ENCODE measurements at regions not wholly inside any gene's neighbourhood (a gene's known extent, or its start where the extent isn't known, plus 50 kb on each side); places are given as distances from the start of the nearest gene placed in this dataset.

DNA sequence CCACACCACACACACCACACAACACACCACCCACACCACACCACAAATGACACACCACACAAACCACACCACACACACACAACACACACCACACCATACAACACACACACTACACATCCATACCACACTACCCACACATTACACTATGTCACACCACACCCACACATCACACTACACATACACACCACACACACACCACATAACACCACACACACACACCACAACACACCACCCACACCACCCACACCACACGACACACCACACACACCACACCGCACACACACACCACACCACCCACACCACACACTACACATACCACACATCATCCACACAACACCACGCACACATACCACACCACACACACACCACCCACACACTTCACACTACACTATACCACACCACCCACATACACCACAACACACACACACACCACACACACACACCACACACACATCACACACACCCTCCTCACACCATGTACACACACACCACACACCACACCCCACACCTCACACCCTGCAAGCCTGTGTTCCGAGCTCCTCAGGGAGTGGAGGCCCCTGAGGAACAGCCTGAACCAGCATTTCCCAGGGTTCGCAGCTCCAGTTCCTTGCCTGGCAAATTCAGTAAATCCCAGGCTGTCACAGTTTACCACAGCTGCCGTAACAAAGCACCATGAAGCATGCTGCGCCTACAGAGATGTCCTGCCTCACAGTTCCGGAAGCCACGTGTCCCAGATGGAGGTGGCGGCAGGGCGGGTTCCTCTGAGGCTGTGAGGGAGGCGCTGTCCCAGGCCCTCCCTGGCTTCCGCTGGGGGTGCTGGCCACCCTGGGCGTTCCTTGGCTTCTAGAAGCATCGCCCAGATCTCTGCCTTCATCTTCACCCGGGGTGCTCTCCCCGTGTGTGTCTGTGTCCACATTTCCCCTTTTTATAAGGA is 69.8 kb upstream of the ATP5PO start:
- no peak overlapping the region for H3K4me3 ChIP-seq (ENCODE audit: low read depth, low read length)
- TF ChIP-seq, protein P1, sequence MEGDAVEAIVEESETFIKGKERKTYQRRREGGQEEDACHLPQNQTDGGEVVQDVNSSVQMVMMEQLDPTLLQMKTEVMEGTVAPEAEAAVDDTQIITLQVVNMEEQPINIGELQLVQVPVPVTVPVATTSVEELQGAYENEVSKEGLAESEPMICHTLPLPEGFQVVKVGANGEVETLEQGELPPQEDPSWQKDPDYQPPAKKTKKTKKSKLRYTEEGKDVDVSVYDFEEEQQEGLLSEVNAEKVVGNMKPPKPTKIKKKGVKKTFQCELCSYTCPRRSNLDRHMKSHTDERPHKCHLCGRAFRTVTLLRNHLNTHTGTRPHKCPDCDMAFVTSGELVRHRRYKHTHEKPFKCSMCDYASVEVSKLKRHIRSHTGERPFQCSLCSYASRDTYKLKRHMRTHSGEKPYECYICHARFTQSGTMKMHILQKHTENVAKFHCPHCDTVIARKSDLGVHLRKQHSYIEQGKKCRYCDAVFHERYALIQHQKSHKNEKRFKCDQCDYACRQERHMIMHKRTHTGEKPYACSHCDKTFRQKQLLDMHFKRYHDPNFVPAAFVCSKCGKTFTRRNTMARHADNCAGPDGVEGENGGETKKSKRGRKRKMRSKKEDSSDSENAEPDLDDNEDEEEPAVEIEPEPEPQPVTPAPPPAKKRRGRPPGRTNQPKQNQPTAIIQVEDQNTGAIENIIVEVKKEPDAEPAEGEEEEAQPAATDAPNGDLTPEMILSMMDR (IDR thresholded peaks at IDR 0.05; ENCODE audit: borderline replicate concordance, insufficient read depth, low read depth, low read length) = no peak

DNA sequence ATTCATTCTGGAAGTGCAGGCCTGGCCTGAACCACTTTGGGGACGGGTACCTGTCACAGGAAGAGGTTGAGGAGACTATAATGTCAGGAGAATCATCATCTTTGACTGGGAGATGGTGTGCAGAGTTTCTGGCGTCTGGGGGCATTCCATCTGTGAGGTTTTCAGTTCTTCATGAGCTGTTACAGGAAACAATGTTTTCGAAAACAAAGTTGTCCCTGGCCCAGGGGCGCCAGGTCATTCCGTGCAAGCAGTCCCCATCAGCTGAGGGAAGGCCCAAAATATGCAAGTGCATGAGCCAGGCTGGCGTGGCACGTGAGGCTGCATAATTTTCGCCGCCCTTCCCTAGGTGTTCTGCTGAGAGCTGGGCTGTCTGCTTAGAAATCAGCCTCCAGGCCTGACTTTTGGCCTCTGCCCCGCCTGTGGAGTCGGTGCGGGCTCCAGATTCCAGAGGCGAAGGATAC is 68.4 kb upstream of the ATP5PO start:
- TF ChIP-seq, protein P1 (IDR thresholded peaks at IDR 0.05; ENCODE audit: borderline replicate concordance, insufficient read depth, low read depth, low read length) = no peak

DNA sequence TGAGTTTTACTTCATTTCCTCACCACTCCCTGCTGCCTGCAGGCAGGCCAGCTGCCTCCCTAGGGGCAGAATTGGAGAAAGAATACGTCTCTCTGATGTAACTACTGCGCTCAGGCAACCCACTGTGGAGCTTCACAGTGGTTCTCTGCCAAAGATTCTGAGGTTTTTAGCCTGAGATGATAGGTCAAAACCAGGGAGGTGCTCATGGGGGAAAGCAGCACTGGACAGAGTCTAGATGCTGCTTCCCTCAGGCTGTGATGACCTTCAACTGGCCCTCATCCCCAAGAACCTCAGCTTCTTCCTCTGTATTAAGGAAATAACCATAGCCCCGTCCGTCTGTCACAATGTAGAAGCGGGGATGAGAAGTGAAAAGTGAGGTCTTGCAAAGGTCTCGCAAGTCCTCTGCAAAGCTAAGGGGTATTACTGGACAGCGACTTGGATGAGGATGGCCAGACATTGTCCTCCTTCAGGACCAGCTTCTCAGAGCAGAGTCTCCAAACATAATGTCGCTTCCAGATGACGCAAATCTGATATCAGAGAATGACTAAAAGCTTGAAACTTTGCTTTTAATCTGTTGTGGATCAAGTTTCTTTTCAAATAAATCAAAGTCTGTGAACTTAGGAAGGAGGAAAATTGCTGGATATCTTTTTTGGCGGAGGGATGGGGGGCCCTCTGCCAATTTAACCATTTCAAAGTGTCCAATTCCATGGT is 65.9 kb upstream of the ATP5PO start:
- no peak overlapping the region for H3K4me3 ChIP-seq (ENCODE audit: low read depth, low read length)
- TF ChIP-seq, protein P1 (IDR thresholded peaks at IDR 0.05; ENCODE audit: borderline replicate concordance, insufficient read depth, low read depth, low read length) = no peak

More for the DNA sequence above, 68.4 kb upstream of the ATP5PO start:
- H3K4me3 ChIP-seq (ENCODE audit: low read depth, low read length) = no peak overlapping the region

DNA sequence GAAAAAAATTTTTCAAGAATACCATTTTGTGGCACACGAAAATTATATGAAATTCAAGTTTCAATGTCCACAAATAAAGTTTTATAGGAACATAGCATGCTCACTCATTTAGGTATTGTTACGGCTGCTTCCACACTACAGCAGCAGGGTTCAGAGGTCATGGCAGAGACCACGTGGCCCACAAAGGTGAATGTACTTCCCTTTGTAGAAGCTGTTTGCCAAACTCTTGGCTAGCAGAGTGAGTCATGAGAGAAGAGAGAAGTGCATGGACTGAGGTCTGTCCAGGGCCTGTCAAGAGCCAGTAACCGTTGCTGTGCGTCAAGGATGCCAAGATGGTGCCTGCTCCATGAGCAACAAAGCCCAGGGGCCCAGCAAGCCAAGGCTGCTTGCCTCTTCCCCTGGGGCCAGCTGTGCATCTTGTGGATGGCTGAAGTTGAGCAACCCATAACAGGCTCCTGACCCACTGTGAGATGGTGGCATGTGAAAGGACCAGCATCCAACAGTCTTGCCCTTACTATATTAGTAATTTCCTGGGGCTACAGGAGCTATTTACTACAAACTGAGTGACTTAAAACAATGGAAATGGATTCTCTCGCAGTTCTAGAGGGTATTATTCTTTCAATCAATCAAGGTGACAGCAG is 64.8 kb upstream of the ATP5PO start:
- TF ChIP-seq, protein P1 (IDR thresholded peaks at IDR 0.05; ENCODE audit: borderline replicate concordance, insufficient read depth, low read depth, low read length) = no peak

DNA sequence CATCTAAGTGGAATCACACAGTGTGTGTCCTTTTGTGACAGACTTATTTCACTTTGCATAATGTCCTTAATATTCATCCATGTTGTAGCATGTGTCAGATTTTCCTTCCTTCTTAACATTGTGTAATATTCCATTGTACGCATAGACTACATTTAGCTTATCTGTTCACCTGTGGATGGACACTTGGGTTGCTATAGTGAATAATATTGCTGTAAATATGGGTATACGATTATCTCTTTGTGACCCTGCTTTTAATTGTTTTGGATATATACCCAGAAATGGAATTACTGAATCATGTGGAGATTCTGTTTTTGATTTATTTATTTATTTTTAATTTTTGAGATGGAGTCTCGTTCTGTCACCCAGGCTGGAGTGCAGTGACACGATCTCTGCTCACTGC is 63.0 kb upstream of the ATP5PO start:
- TF ChIP-seq, protein P1 (IDR thresholded peaks at IDR 0.05; ENCODE audit: borderline replicate concordance, insufficient read depth, low read depth, low read length) = no peak

More for the DNA sequence above, 64.8 kb upstream of the ATP5PO start:
- H3K4me3 ChIP-seq (ENCODE audit: low read depth, low read length) = no peak overlapping the region

DNA sequence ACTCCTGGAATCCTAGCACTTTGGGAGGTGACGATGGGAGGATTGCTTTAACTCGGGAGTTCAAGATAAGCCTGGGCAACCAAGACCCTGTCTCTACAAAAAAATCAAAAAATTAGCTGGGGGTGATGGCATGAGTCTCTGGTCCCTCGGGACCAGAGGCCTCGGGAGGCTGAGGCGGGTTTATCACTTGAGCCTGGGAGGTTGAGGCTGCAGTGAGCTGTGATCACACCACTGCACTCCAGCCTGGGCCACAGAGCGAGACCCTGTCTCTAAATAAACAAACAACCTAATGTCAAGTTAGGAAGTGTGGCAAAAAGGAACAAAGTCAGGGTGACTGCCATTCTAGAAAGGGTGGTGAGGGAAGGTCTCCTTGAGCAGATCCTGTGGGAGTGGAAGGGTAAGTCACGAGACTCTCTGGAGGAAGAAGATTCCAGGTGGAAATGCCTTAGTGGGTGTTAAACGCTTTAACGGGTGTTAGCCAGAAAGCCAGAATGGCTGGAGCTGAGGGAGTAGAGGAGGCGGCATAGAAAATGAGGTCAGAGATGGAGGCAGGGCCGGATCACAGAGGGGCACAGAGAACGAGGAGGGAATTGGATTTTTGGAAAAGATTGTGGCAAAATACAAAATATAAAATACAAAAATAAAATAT is 62.2 kb upstream of the ATP5PO start:
- H3K4me3 ChIP-seq (ENCODE audit: low read depth, low read length) = no peak overlapping the region
- TF ChIP-seq, protein P1 (IDR thresholded peaks at IDR 0.05; ENCODE audit: borderline replicate concordance, insufficient read depth, low read depth, low read length) = no peak

More for the DNA sequence above, 63.0 kb upstream of the ATP5PO start:
- H3K4me3 ChIP-seq (ENCODE audit: low read depth, low read length) = no peak overlapping the region

Measured in GM12875 (cell line).